Stomach smooth muscle (tissue), 2 donors: ENCODE measurements at regions not wholly inside any gene's neighbourhood (a gene's known extent, or its start where the extent isn't known, plus 50 kb on each side); places are given as distances from the start of the nearest gene placed in this dataset.

Experiments used
- H3K27ac ChIP-seq: one replicate; pipeline ENCODE4 v1.7.0; 2013; ENCODE audit warnings: mild to moderate bottlenecking, low read length, inconsistent platforms
- H3K27me3 ChIP-seq, 2 donors: one replicate each; pipeline ENCODE4 v1.7.0; 2013; ENCODE audit warnings: low read length in 2 of 2; ENCODE audit not compliant: insufficient read depth in 2 of 2, control insufficient read depth in 1 of 2
- H3K36me3 ChIP-seq, 2 donors: one replicate each; pipeline ENCODE4 v1.7.0; 2013; ENCODE audit warnings: low read length in 2 of 2; ENCODE audit not compliant: control insufficient read depth in 2 of 2, insufficient read depth in 2 of 2
- H3K4me1 ChIP-seq: one replicate; pipeline ENCODE4 v1.7.0; 2013; ENCODE audit warnings: low read length; ENCODE audit not compliant: control insufficient read depth, insufficient read depth
- H3K4me3 ChIP-seq, 2 donors: one replicate each; pipeline ENCODE4 v1.7.0; 2013; ENCODE audit warnings: low read length in 2 of 2
- H3K9ac ChIP-seq, 2 donors: one replicate each; pipeline ENCODE4 v1.7.0; 2013; ENCODE audit warnings: low read length in 2 of 2, mild to moderate bottlenecking in 1 of 2
- H3K9me3 ChIP-seq, 2 donors: one replicate each; pipeline ENCODE4 v1.7.0; 2013; ENCODE audit warnings: low read length in 2 of 2; ENCODE audit not compliant: control insufficient read depth in 2 of 2
- donor health status: healthy.
- donor health status: Pancreatic carcinoma.

DNA sequence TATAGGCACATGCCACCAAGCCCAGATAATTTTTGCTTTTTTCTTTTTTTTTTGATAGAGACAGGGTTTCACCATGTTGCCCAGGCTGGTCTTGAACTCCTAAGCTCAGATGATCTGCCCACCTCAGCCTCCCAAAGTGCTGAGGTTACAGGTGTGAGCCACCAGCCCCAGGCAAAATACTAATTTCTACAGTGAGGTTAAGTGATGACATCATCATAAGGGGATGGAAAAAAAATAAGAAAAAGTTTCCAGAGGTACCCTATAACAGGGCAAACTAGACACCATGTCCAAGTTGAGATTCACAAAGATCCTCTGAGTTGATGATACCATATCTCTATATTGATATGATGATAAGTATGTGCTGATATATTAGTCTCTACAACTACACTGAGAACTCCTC is 163.7 kb upstream of the ACVR2A start:
- Histone ChIP-seq H3K4me3 (no peak overlapping the region), H3K4me1 (no peaks in the 10 kb centered on the region)

DNA sequence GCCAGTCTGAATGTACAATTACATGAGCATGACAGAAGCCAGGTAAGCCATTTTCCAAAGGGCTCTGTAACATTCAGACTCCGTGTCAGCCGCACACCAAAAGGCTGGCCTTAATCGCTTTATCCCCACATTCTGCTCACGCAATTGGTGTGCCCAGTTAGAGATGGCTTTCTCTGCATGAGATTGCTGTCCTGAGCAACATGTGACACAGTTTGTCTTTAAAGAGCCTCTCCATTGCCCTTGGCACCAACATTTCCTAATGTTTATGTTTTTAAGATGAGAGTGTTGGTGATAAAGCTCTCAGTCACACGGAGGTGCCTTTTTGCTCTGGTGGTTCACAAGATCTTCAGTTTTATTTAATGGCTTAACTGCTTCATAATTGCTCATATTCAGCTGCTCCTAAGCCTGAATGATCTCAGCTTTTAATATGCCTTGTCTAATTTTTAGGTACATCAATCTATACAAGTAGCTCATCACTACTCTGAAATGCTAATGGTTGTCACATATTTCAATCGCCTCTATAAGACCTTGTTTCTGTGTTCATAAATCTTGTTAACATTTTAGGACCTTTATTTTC is 164.8 kb upstream of the ACVR2A start:
- H3K27ac ChIP-seq = no peak overlapping the region
- H3K36me3 ChIP-seq = no peaks in the 10 kb centered on the region
- no peak overlapping the region for H3K9ac ChIP-seq
- no peaks in the 10 kb centered on the region for H3K4me1 ChIP-seq
- H3K27me3 ChIP-seq = no peaks in the 10 kb centered on the region
- H3K9me3 ChIP-seq = no peaks in the 10 kb centered on the region
- H3K4me3 ChIP-seq = no peak overlapping the region

More for the DNA sequence above, 163.7 kb upstream of the ACVR2A start:
- no peaks in the 10 kb centered on the region for H3K27me3 ChIP-seq
- H3K36me3 ChIP-seq = no peaks in the 10 kb centered on the region
- H3K27ac ChIP-seq = no peak overlapping the region
- H3K9ac ChIP-seq = no peak overlapping the region
- H3K9me3 ChIP-seq = no peaks in the 10 kb centered on the region

DNA sequence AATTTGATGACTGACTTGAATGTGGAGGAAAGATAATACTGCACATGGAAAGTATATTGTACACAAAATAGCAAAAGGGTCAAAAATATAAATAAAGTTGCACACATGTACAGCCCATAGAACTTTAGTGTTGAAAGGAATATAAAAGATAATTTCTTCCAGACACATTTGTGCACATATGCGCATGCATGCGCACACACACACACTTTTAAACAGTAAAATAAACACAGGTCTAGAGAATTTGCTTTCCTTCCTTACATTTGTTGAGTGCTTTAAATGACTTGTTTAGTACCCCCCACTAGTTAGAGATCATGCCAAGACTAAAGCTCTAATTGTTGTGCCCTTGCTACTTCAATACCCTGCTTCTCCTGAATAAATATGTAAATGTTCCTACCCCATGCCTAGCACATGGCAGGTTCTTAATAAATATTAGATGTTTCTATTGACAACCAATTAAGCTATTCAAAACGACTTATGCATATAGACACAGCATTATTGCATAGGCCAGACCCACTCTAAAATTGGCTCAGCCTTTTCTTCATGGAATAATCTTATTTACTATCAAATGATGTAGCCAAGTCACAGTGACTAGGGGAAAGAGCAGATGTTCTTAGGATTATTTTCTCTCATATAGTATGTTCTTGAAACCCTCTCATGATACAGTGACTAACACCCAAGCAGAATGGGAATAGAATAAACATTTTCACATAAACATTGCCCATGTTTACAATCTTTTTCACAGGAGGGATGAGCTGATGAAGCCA is 165.5 kb upstream of the ACVR2A start:
- Histone ChIP-seq H3K4me1 (no peaks in the 10 kb centered on the region), H3K36me3 (no peaks in the 10 kb centered on the region), H3K4me3 (no peak overlapping the region), H3K9me3 (no peaks in the 10 kb centered on the region), H3K27me3 (no peaks in the 10 kb centered on the region), H3K27ac (no peak overlapping the region), H3K9ac (no peak overlapping the region)

DNA sequence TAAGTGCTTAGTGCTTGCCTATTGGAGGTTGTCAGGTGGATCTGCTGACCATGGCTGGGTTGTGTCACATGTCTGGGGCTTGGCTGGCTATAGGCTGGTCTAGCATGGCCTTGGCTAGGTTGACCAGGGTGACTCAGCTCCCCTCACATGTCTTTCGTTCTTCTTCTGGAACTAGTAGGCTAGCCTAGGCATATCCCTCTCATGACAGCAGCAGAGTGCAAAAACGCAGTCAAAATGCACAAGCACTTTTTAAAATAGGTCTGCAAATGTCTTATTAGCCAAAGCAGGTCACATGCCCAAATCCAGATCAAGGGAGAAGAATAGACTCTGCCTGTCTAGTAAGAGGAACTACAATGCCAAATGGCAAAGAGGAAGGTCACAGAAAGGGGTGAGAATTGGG is 179.7 kb upstream of the ACVR2A start:
- Histone ChIP-seq H3K4me1 (no peaks in the 10 kb centered on the region), H3K27me3 (no peaks in the 10 kb centered on the region), H3K9ac (no peak overlapping the region), H3K27ac (no peak overlapping the region), H3K4me3 (no peak overlapping the region), H3K9me3 (no peaks in the 10 kb centered on the region), H3K36me3 (no peaks in the 10 kb centered on the region)

DNA sequence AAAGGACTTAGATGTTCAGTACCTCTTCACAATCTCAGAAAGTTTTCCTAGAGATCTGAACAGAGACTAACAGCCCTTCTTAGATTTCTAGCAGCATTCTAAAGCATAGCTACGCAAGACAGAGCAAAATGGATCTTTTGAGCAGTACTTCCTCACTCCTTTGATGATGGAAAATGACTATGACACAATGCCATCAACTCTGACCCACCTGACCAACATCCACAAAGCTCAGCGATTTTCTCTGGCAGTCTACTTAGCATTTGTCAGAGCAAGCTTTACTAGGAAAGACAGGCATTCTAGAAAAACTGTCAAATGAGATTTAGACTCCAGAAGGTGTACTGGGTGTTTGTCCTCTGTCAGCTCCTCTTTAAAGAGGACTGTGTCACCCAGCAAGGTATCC is 180.9 kb upstream of the ACVR2A start:
- Histone ChIP-seq H3K27me3 (no peaks in the 10 kb centered on the region), H3K36me3 (no peaks in the 10 kb centered on the region), H3K27ac (no peak overlapping the region), H3K9me3 (no peaks in the 10 kb centered on the region), H3K9ac (no peak overlapping the region), H3K4me1 (no peaks in the 10 kb centered on the region), H3K4me3 (no peak overlapping the region)

DNA sequence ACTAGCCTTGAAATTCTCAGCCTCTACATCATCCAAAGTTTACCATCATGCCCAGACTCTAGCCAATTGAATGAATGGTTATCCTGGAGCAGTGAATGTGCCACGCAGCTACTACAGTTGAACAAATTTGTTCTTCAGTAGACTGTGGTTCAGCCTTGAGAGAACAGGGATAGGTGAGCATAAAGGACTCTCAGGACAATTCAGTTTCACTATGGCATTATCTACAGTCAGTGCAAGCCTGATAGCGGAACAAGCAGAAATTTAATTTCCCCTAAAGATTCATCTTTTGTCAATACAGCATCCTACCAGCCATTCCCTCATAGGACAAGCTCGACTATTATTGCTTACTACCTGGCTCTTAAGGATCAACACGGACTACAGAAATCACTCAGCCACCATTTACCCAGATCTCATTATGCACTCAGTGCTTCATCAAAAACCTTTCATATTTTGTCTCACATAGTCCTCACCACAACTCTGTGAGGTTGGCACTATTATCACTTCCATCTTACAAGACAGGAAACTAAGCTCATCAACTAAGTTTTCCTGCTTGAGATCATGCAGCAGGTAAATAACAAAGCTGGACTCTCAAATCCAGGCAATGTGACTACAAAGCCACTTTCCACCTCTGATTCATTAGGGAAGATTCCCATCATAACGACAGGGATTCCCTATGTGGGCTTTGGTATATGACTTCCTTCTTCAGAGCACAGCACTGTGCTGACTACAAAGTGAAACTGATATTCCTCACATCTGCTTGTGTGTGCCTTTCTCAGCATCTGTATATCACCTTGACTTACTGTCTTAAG is 181.5 kb upstream of the ACVR2A start:
- no peak overlapping the region for H3K9ac ChIP-seq
- H3K27ac ChIP-seq = no peak overlapping the region
- no peaks in the 10 kb centered on the region for H3K4me1 ChIP-seq
- no peaks in the 10 kb centered on the region for H3K36me3 ChIP-seq
- H3K9me3 ChIP-seq = no peaks in the 10 kb centered on the region
- H3K4me3 ChIP-seq = no peak overlapping the region
- no peaks in the 10 kb centered on the region for H3K27me3 ChIP-seq

DNA sequence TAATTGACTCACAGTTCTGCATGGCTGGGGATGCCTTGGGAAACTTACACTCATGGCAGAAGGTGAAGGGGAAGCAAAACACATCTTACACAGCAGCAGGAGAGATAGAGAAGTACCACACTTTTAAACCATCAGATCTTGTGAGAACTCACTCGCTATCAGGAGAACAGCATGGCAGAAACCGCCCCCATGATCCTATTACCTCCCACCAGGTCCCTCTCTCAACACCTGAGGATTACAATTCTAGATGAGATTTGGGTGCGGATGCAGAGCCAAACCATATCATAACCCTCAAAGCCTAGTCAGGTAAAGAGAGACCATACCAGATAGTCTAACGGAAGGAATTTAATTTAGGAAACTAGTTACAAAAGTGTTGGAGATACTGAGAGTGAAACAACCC is 182.6 kb upstream of the ACVR2A start:
- H3K27ac ChIP-seq = no peak overlapping the region
- H3K4me3 ChIP-seq = no peak overlapping the region
- no peaks in the 10 kb centered on the region for H3K27me3 ChIP-seq
- H3K4me1 ChIP-seq = no peaks in the 10 kb centered on the region
- no peaks in the 10 kb centered on the region for H3K36me3 ChIP-seq
- H3K9ac ChIP-seq = no peak overlapping the region
- H3K9me3 ChIP-seq = no peaks in the 10 kb centered on the region

DNA sequence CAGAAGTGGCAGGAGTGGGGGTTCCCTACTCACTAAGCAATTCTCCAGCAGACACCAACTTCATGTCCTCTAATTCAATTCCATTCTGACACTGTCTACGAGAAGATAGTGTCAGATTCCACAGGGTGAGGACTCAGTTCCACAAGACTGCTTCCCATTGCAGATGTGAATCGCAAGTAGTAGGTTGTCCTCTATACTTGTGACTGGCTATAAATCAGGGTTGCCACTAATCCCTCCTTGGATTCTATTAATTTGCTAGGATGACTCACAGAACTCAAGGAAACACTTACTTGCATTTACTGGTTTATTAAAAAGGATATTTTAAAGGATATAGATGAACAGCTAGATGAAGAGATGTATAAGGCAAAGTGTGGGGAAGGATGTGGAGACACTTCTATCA is 184.1 kb upstream of the ACVR2A start:
- Histone ChIP-seq H3K36me3 (no peaks in the 10 kb centered on the region), H3K27me3 (no peaks in the 10 kb centered on the region), H3K27ac (no peak overlapping the region), H3K4me1 (no peaks in the 10 kb centered on the region), H3K9me3 (no peaks in the 10 kb centered on the region), H3K9ac (no peak overlapping the region), H3K4me3 (no peak overlapping the region)

DNA sequence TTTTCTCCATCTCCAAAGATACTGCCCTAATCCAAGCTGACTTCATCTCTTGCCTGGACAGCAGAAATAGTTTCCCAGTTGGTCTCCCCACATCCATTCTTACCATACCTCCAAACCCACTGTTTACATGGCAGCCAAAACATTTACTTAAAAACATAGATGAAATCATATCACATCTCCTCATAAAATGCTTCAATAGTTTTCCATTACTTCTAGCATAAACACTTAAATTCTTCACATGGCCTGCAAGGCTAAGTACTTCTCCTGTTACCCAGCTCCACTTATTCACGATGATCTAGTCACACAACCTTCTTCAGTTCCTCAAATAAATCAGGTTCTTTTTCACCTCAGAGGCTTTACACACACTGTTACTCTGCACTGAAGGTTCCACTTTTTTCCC is 185.8 kb upstream of the ACVR2A start:
- no peak overlapping the region for H3K9ac ChIP-seq
- no peak overlapping the region for H3K27ac ChIP-seq
- H3K36me3 ChIP-seq = no peaks in the 10 kb centered on the region
- no peaks in the 10 kb centered on the region for H3K27me3 ChIP-seq
- H3K4me1 ChIP-seq = no peaks in the 10 kb centered on the region
- no peak overlapping the region for H3K4me3 ChIP-seq
- no peaks in the 10 kb centered on the region for H3K9me3 ChIP-seq

DNA sequence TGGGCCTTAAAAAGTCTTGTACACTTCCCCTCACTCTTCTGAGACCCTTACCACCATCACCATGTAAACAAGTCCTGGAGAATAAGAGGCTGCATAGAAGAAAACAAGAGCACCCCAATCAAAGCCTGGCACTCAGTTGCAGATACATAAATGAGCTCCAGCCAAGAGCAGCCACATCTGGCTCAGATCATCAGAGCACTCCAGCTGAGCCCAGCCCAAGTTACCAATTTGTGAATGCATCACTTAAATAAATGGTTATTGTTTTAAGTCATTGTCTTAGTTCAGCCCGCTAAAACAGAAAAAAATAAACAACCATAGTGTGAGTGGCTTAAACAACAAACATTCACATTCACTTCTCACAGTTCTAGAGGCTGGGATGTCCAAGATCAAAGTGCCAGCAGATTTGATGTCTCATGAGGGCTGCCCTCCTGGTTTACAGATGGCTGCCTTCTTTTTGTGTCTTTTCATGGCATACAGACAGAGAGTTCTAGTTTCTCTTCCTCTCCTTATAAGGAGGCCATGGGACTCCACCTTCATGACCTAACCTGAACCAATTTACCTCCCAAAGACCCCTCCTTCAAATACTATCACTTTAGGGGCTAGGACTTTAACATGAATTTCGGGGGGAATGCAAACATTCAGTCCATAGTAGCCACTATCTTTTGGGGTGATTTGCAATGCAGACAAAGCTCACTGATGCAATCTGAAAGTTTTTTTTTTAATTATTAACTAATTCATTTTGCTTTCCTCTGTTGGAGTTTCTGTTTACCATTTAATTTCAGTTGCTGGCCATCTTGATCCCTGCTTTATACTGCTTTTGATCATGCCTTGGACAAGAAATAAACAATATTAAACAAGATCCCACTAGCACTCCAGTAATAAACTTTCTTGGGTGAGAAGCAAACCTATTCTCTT is 187.5 kb upstream of the ACVR2A start:
- H3K27me3 ChIP-seq = no peaks in the 10 kb centered on the region
- no peaks in the 10 kb centered on the region for H3K36me3 ChIP-seq
- H3K27ac ChIP-seq = no peak overlapping the region
- no peaks in the 10 kb centered on the region for H3K4me1 ChIP-seq
- H3K4me3 ChIP-seq = no peak overlapping the region
- H3K9ac ChIP-seq = no peak overlapping the region
- H3K9me3 ChIP-seq = no peaks in the 10 kb centered on the region
